ENCODE measurements at regions not wholly inside any gene's neighbourhood (a gene's known extent, or its start where the extent isn't known, plus 50 kb on each side); places are given as distances from the start of the nearest gene placed in this dataset.

DNA sequence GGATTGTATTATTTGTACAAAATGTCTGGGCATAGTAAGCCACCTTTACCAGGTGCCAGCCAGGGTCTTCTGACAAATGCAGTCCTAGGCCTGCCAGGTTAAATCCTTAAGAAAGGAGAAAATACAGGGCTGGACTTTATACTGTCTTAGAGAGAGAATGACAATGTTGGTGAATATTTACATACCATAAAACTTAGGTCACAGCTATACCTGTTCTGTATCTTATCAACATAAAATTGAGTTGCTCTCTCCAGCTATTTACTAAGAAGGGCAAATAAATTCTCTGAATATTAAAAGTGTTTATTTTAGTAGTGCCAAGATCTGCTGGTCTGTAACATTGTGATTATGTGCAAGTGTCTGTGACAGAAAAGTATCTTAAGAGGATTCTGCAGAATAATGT is 971.1 kb downstream of the AACS start:
- TF ChIP-seq CTCF (conservative IDR thresholded peaks at IDR 0.05 in 1 of 2, IDR thresholded peaks at IDR 0.05 in 1 of 2; ENCODE audit: extremely low read depth in 1 of 2, insufficient read depth in 1 of 2, low read depth in 1 of 2, low read length in 2 of 2) (no peak), EZH2 (IDR thresholded peaks at IDR 0.05; ENCODE audit: borderline replicate concordance, low read length) (no peak)

Data from mammary epithelial cell (primary cell).